SU-DHL-6 (cell line): ENCODE measurements at regions not wholly inside any gene's neighbourhood (a gene's known extent, or its start where the extent isn't known, plus 50 kb on each side); places are given as distances from the start of the nearest gene placed in this dataset.

Source experiments
- H2AFZ ChIP-seq: fragments of 200-600 bp; sonication (generic); 2 replicates; pipeline ENCODE4 v1.6.1; 2014; ENCODE audit warnings: low read depth, mild to moderate bottlenecking, moderate library complexity, mixed read lengths, antibody characterized with exemption, low read length; ENCODE audit not compliant: severe bottlenecking
- H3F3A ChIP-seq: fragments of 200-600 bp; shearing (Covaris generic); 2 replicates; pipeline ENCODE4 v1.6.0; 2016; ENCODE audit warnings: antibody characterized with exemption, mild to moderate bottlenecking; ENCODE audit not compliant: insufficient read depth
- H3K27ac ChIP-seq: fragments of 200-600 bp; sonication (generic); 2 replicates; pipeline ENCODE4 v1.5.1; 2016; ENCODE audit warnings: low read depth, mild to moderate bottlenecking, low read length, moderate library complexity, mixed read lengths
- H3K27me3 ChIP-seq: fragments of 200-600 bp; sonication (generic), shearing (Covaris generic); 2 replicates; pipeline ENCODE4 v1.6.0; 2014; ENCODE audit warnings: mild to moderate bottlenecking, low read length
- H3K36me3 ChIP-seq: fragments of 200-600 bp; sonication (generic); 2 replicates; pipeline ENCODE4 v1.6.1; 2014; ENCODE audit warnings: mild to moderate bottlenecking, low read length, mixed read lengths
- H3K4me2 ChIP-seq: fragments of 300-600, 200-600 bp; shearing (Covaris generic), sonication (generic); 2 replicates; pipeline ENCODE4 v1.6.0; 2014; ENCODE audit warnings: low read length, low read depth, mild to moderate bottlenecking; ENCODE audit not compliant: poor library complexity, severe bottlenecking
- H3K4me3 ChIP-seq: fragments of 200-600 bp; sonication (generic); 2 replicates; pipeline ENCODE4 v1.5.1; 2014; ENCODE audit warnings: antibody characterized with exemption, low read length, mild to moderate bottlenecking, mixed read lengths; ENCODE audit not compliant: insufficient read depth, poor library complexity, severe bottlenecking
- H3K79me2 ChIP-seq: fragments of 200-600 bp; sonication (generic); 2 replicates; pipeline ENCODE4 v1.6.1; 2014; ENCODE audit warnings: mild to moderate bottlenecking, low read length, moderate library complexity; ENCODE audit not compliant: insufficient read depth
- H3K9ac ChIP-seq: fragments of 200-600 bp; sonication (generic); 2 replicates; pipeline ENCODE4 v1.7.0; 2014; ENCODE audit warnings: mild to moderate bottlenecking, low read length
- H3K9me2 ChIP-seq: fragments of 200-600 bp; sonication (generic); replicated peaks from 2 replicates; pipeline ENCODE4 v1.6.1; 2014; ENCODE audit warnings: low read length; ENCODE audit not compliant: insufficient read depth
- H3K9me3 ChIP-seq: fragments of 200-600 bp; sonication (generic); 2 replicates; pipeline ENCODE4 v1.6.1; 2014; ENCODE audit warnings: low read length, mixed read lengths; ENCODE audit not compliant: insufficient read depth
- H4K20me1 ChIP-seq: fragments of 200-600 bp; sonication (generic); 2 replicates; pipeline ENCODE4 v1.6.1; 2014; ENCODE audit warnings: low read depth, mild to moderate bottlenecking, antibody characterized with exemption, low read length, moderate library complexity, mixed read lengths
- EZH2phosphoT487 ChIP-seq: fragments of 200-600 bp; sonication (generic), shearing (Covaris generic); conservative IDR thresholded peaks from 2 replicates; pipeline ENCODE4 v1.6.1; 2018; ENCODE audit warnings: mild to moderate bottlenecking, antibody characterized with exemption, low read length, moderate library complexity, mixed read lengths
- TF ChIP-seq, protein P1 (sequence below): fragments of 200-600 bp; sonication (generic); IDR thresholded peaks from one replicate; pipeline ENCODE4 v1.5.1; 2017; ENCODE audit warnings: antibody characterized with exemption, mild to moderate bottlenecking, low read length, moderate library complexity; ENCODE audit not compliant: insufficient read depth, poor library complexity, severe bottlenecking

DNA sequence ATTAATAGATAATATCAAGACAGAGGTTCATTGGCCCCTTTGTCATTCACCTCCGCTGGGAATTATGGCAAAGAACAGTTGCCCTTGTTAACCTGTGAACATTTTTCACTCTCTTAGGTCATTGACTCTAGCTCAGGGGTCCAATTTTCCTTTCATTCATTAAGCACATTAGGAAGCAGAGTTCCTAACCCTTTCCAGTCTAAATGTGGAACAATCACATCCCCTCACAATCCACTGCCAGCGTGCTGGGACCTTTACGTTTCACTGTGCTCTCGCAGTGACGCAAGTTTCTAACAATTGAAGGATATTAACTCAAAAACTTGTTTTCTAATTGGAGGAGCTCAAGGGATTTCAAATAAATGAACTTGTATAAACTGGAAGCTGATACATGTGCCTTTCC, 79.3 kb upstream of the MEOX2 start:
- Histone ChIP-seq H3K27ac (no peak overlapping the region), H3K27me3 (no peaks in the 10 kb centered on the region), H4K20me1 (no peaks in the 10 kb centered on the region), H3K36me3 (no peaks in the 10 kb centered on the region), H3K79me2 (no peaks in the 10 kb centered on the region), H3K9me3 (0 out of 2 replicates have a peak, but pooled peaks cover 4% of the 10 kb centered on the region), H3K4me3 (no peak overlapping the region), H3F3A (no peaks in the 10 kb centered on the region), H3K9me2 (no peaks in the 10 kb centered on the region), H2AFZ (no peak overlapping the region), H3K9ac (no peak overlapping the region), H3K4me2 (no peak overlapping the region)
- TF ChIP-seq EZH2phosphoT487, result no peak
- TF ChIP-seq, protein P1, sequence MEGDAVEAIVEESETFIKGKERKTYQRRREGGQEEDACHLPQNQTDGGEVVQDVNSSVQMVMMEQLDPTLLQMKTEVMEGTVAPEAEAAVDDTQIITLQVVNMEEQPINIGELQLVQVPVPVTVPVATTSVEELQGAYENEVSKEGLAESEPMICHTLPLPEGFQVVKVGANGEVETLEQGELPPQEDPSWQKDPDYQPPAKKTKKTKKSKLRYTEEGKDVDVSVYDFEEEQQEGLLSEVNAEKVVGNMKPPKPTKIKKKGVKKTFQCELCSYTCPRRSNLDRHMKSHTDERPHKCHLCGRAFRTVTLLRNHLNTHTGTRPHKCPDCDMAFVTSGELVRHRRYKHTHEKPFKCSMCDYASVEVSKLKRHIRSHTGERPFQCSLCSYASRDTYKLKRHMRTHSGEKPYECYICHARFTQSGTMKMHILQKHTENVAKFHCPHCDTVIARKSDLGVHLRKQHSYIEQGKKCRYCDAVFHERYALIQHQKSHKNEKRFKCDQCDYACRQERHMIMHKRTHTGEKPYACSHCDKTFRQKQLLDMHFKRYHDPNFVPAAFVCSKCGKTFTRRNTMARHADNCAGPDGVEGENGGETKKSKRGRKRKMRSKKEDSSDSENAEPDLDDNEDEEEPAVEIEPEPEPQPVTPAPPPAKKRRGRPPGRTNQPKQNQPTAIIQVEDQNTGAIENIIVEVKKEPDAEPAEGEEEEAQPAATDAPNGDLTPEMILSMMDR, result no peak

DNA sequence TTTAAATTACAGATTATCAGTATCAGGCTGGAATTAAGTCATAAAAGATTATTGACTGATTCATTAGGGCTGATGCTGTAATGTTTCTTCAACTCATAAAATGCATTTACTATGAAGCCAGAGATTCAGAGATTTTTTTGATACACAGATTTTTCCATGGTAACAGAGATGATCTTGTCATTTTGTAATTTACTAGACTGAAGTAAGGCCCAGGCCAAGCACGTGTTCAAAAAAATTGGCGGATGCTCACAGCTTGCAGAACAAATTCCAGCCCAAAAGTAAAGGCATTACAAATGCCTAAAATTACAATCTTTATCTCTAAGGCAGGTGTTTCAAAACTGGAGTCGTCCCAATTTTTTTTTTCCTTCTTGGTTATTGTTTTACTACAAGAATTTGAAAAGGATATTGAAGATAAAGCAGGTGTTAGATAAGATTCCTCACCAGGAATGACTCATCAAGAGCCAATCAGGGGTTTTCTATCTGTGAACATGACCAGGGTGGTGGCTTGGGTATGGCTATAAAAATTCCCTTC, 78.4 kb upstream of the MEOX2 start:
- Histone ChIP-seq H3K27ac (no peak overlapping the region), H3K36me3 (no peaks in the 10 kb centered on the region), H3K27me3 (no peaks in the 10 kb centered on the region), H3K9me3 (0 out of 2 replicates have a peak, but pooled peaks cover 4% of the 10 kb centered on the region), H3K4me3 (no peak overlapping the region), H2AFZ (no peak overlapping the region), H3K4me2 (no peak overlapping the region), H4K20me1 (no peaks in the 10 kb centered on the region), H3K79me2 (no peaks in the 10 kb centered on the region), H3K9me2 (no peaks in the 10 kb centered on the region), H3K9ac (no peak overlapping the region), H3F3A (no peaks in the 10 kb centered on the region)
- TF ChIP-seq EZH2phosphoT487, result no peak
- TF ChIP-seq, protein P1, result no peak

DNA sequence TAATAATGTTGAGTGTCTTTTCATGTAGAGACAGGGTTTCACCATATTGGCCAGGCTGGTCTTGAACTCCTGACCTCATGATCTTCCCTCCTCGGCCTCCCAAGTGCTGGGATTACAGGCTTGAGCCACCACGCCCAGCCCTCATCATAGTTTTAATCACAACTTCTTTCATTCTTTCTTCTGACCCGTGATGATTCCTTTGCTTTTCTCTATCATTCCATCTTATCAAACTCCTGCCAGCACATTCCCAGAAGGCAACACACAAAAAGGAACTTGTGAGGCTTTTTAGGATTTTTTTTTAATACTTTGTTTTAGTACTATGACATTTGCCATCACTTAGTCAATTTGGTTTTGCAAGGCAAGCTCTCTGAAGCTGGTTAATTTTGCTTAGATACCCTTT, 77.5 kb upstream of the MEOX2 start:
- Histone ChIP-seq H3K9me2 (no peaks in the 10 kb centered on the region), H4K20me1 (no peaks in the 10 kb centered on the region), H3K4me3 (no peak overlapping the region), H3K79me2 (no peaks in the 10 kb centered on the region), H3K27ac (no peak overlapping the region), H2AFZ (no peak overlapping the region), H3K36me3 (no peaks in the 10 kb centered on the region), H3K9ac (no peak overlapping the region), H3K4me2 (no peak overlapping the region), H3K27me3 (no peaks in the 10 kb centered on the region), H3F3A (no peaks in the 10 kb centered on the region), H3K9me3 (0 out of 2 replicates have a peak, but pooled peaks cover 4% of the 10 kb centered on the region)
- TF ChIP-seq, protein P1, result no peak
- no peak for TF ChIP-seq EZH2phosphoT487
